K562 (cell line): ENCODE measurements at regions not wholly inside any gene's neighbourhood (a gene's known extent, or its start where the extent isn't known, plus 50 kb on each side); places are given as distances from the start of the nearest gene placed in this dataset.

Source experiments
- ATF7 ChIP-seq: fragments of 450-650 bp; IDR thresholded peaks from 2 replicates; pipeline ENCODE4 v1.7.1; 2014; ENCODE audit warnings: mild to moderate bottlenecking, moderate library complexity
- JUN ChIP-seq, 2 experiments: sonication (generic) in 1 of 2; formaldehyde crosslinking in 1 of 2; IDR thresholded peaks; 2 replicates each; pipeline versions ENCODE4 v1.6.1 to v1.8.0; 2012 to 2022; ENCODE audit warnings: borderline replicate concordance in 2 of 2, mild to moderate bottlenecking in 2 of 2, improper control_type of control experiment in 1 of 2, low read depth in 1 of 2, low read length in 1 of 2, missing genetic modification reagents in 1 of 2
- KAT7 ChIP-seq: sonication (generic); formaldehyde crosslinking; IDR thresholded peaks from 2 replicates; pipeline ENCODE4 v1.8.0; 2022; ENCODE audit warnings: missing genetic modification reagents, mild to moderate bottlenecking, borderline replicate concordance
- NR0B1 ChIP-seq: fragments of 450-650 bp; IDR thresholded peaks from one replicate; pipeline ENCODE4 v1.6.1; 2018; ENCODE audit warnings: mild to moderate bottlenecking, moderate library complexity; ENCODE audit not compliant: partially characterized antibody
- NR2C1 ChIP-seq, 2 experiments: fragments of 450-650 bp; IDR thresholded peaks; 2 replicates each; pipeline ENCODE4 v1.6.1; 2017; ENCODE audit warnings: mild to moderate bottlenecking in 2 of 2, antibody characterized with exemption in 1 of 2, inconsistent platforms in 1 of 2, missing compliant biosample characterization in 1 of 2, missing genetic modification characterization in 1 of 2
- PML ChIP-seq: IDR thresholded peaks from 2 replicates; pipeline ENCODE4 v1.6.1; 2012; ENCODE audit warnings: low read length, inconsistent platforms
- RBFOX2 ChIP-seq: fragments of 200-400 bp; formaldehyde crosslinking; IDR thresholded peaks from 2 replicates; pipeline ENCODE4 v1.6.1; 2017; ENCODE audit warnings: low read depth, mild to moderate bottlenecking, low read length, moderate library complexity
- REST ChIP-seq, 2 experiments: fragments of 450-650 bp; formaldehyde crosslinking in 1 of 2; IDR thresholded peaks; 2 replicates each; pipeline versions ENCODE4 v1.4.0 to v1.6.1; 2014 to 2020; ENCODE audit warnings: mild to moderate bottlenecking in 2 of 2, borderline replicate concordance in 1 of 2, low read depth in 1 of 2
- RFX1 ChIP-seq: fragments of 450-650 bp; IDR thresholded peaks from 2 replicates; pipeline ENCODE4 v1.6.1; 2016; ENCODE audit warnings: mild to moderate bottlenecking, moderate library complexity
- SIX5 ChIP-seq, 2 experiments: IDR thresholded peaks; 2 replicates each; pipeline ENCODE4 v1.6.1; 2011; ENCODE audit warnings: low read length in 2 of 2, borderline replicate concordance in 1 of 2, low read depth in 1 of 2, mild to moderate bottlenecking in 1 of 2, moderate library complexity in 1 of 2; ENCODE audit not compliant: insufficient read depth in 1 of 2
- SMARCA4 ChIP-seq: fragments of 450-650 bp; IDR thresholded peaks from 2 replicates; pipeline ENCODE4 v1.6.1; 2016
- THAP12 ChIP-seq: fragments of 250-450 bp; sonication (Bioruptor Pico); IDR thresholded peaks from 2 replicates; pipeline ENCODE4 v1.9.0; 2021; ENCODE audit warnings: mild to moderate bottlenecking, inconsistent platforms
- ZFP36 ChIP-seq: fragments of 150-350 bp; IDR thresholded peaks from 2 replicates; pipeline ENCODE4 v1.6.1; 2018; ENCODE audit warnings: low read length, low read depth; ENCODE audit not compliant: partially characterized antibody

- no peak; the same call in 1 of the 2 replicates for TF ChIP-seq REST (IDR thresholded peaks at IDR 0.05; ENCODE audit: borderline replicate concordance)
- TF ChIP-seq REST (CRISPR knock-in tag; IDR thresholded peaks at IDR 0.05; ENCODE audit: low read depth), result no peak
- no peak for TF ChIP-seq ZFP36
- no peak for TF ChIP-seq RBFOX2
- no peak for TF ChIP-seq NR0B1
- TF ChIP-seq SMARCA4, result peak; percentile 87
- no peak for TF ChIP-seq PML
- no peak for TF ChIP-seq KAT7 (CRISPR knock-in tag)
- TF ChIP-seq THAP12 (CRISPR knock-in tag), result no peak
- TF ChIP-seq RFX1, result no peak
- TF ChIP-seq NR2C1 (IDR thresholded peaks at IDR 0.05), result no peak
- no peak for TF ChIP-seq NR2C1 (tag; IDR thresholded peaks at IDR 0.05)
- TF ChIP-seq ATF7, result 0 out of 2 replicates have a peak, but pooled peaks have one; percentile 17
- TF ChIP-seq JUN (IDR thresholded peaks at IDR 0.05; ENCODE audit: borderline replicate concordance, low read depth, low read length), result peak; percentile 81
- TF ChIP-seq JUN (CRISPR knock-in tag; IDR thresholded peaks at IDR 0.05; ENCODE audit: borderline replicate concordance), result no peak
- no peak for TF ChIP-seq SIX5 (IDR thresholded peaks at IDR 0.05; ENCODE audit: borderline replicate concordance in 1 of 2, insufficient read depth in 1 of 2, low read depth in 1 of 2, low read length in 2 of 2)
Measured at GRCh38 chr14:32259368-32260013, 56.4 kb upstream of the RNU6-8 start (continued).
